ENCODE measurements at regions not wholly inside any gene's neighbourhood (a gene's known extent, or its start where the extent isn't known, plus 50 kb on each side); places are given as distances from the start of the nearest gene placed in this dataset.
"Not testable (repeated sequence)": the region's sequence is repeated elsewhere in the genome, so short reads cannot be mapped to it uniquely, and the experiment has no call there.

GRCh38 chr5:167426501-167426900 is 864.9 kb upstream of the WWC1 start:
- no peak overlapping the region for H3K4me2 ChIP-seq (ENCODE audit: unreplicated experiment)
- no peaks in the 10 kb centered on the region for H4K20me1 ChIP-seq (ENCODE audit: insufficient read depth)
- no peak overlapping the region for H3K27ac ChIP-seq
- H3K4me3 ChIP-seq: no peak overlapping the region
- no peak for TF ChIP-seq EZH2phosphoT487 (IDR thresholded peaks at IDR 0.05; ENCODE audit: insufficient read depth, low read depth)
- no peak for TF ChIP-seq EZH2 (IDR thresholded peaks at IDR 0.05; ENCODE audit: insufficient read depth, poor library complexity, severe bottlenecking)
- DNase-seq: no peak
- H3K27me3 ChIP-seq (replicated peaks; ENCODE audit: insufficient read depth): peaks cover 14% of the 10 kb centered on the region
- H3K36me3 ChIP-seq (ENCODE audit: low read depth): no peaks in the 10 kb centered on the region
- no peaks in the 10 kb centered on the region for H3F3A ChIP-seq (ENCODE audit: insufficient read depth)
- H3K9ac ChIP-seq: no peak overlapping the region
- no peaks in the 10 kb centered on the region for H3K4me1 ChIP-seq (ENCODE audit: insufficient read depth)
- no peak overlapping the region for H2AFZ ChIP-seq
- no peaks in the 10 kb centered on the region for H3K9me2 ChIP-seq (ENCODE audit: insufficient read depth)
- in situ Hi-C loops (cut with MboI): no loop called here
- no peaks in the 10 kb centered on the region for H3K79me2 ChIP-seq (ENCODE audit: insufficient read depth)
- 17 to 27% methylated on average over 3 of the region's 3 CpGs for WGBS, 2 experiments (ENCODE audit: low coverage in 1 of 2, low lambda C conversion rate in 2 of 2, missing lambda C conversion rate in 2 of 2)
- no peaks in the 10 kb centered on the region for H3K9me3 ChIP-seq (ENCODE audit: low read depth)

GRCh38 chr5:167427641-167428040 is 863.8 kb upstream of the WWC1 start:
- DNase-seq; H3K27ac ChIP-seq; H3K4me3 ChIP-seq; in situ Hi-C loops (cut with MboI); H2AFZ ChIP-seq; H4K20me1 ChIP-seq (ENCODE audit: insufficient read depth); H3K9me3 ChIP-seq (ENCODE audit: low read depth); H3K4me2 ChIP-seq (ENCODE audit: unreplicated experiment); H3K79me2 ChIP-seq (ENCODE audit: insufficient read depth); H3K9me2 ChIP-seq (ENCODE audit: insufficient read depth); H3K36me3 ChIP-seq (ENCODE audit: low read depth); H3F3A ChIP-seq (ENCODE audit: insufficient read depth); H3K4me1 ChIP-seq (ENCODE audit: insufficient read depth); H3K9ac ChIP-seq: not testable (repeated sequence)
- 54 to 93% methylated on average over 5 to 10 of the region's 10 CpGs for WGBS, 2 experiments (ENCODE audit: low coverage in 1 of 2, low lambda C conversion rate in 2 of 2, missing lambda C conversion rate in 2 of 2)
- peaks cover 19% of the 10 kb centered on the region for H3K27me3 ChIP-seq (replicated peaks; ENCODE audit: insufficient read depth)

DNA sequence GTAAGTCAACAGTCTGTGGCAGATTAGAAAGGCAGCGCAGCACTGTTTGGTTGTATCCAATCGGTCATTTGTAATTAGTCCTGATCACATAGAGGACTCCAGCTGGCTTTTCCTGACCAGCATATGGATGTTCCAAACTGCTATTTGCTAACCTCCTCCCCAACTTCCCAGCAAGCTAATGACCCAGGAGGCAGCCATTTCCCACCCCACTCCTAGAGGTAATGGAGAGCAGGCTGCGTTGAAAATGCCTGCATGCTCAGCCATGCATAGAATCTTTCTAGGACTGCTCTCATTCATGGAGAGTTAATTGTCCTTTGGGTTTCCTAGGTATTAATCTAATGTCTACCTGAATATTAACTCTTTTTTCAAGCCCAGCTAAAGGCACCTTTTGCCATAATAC is 850.6 kb upstream of the WWC1 start:
- Histone ChIP-seq H3K4me1 (ENCODE audit: insufficient read depth) (no peaks in the 10 kb centered on the region), H3K9ac (no peak overlapping the region), H3K4me2 (ENCODE audit: unreplicated experiment) (no peak overlapping the region), H3K9me3 (ENCODE audit: low read depth) (no peaks in the 10 kb centered on the region), H3K27ac (no peak overlapping the region), H3F3A (ENCODE audit: insufficient read depth) (no peaks in the 10 kb centered on the region), H3K27me3 (replicated peaks; ENCODE audit: insufficient read depth) (0 out of 2 replicates have a peak, but pooled peaks cover 3% of the 10 kb centered on the region), H3K36me3 (ENCODE audit: low read depth) (no peaks in the 10 kb centered on the region), H2AFZ (no peak overlapping the region), H3K9me2 (ENCODE audit: insufficient read depth) (no peaks in the 10 kb centered on the region), H3K79me2 (ENCODE audit: insufficient read depth) (no peaks in the 10 kb centered on the region), H4K20me1 (ENCODE audit: insufficient read depth) (no peaks in the 10 kb centered on the region), H3K4me3 (no peak overlapping the region)
- DNase-seq: no peak
- 7 to 15% methylated on average over 3 of the region's 3 CpGs for WGBS, 2 experiments (ENCODE audit: low coverage in 1 of 2, low lambda C conversion rate in 2 of 2, missing lambda C conversion rate in 2 of 2)
- no peak for TF ChIP-seq EZH2 (IDR thresholded peaks at IDR 0.05; ENCODE audit: insufficient read depth, poor library complexity, severe bottlenecking)
- no peak for TF ChIP-seq EZH2phosphoT487 (IDR thresholded peaks at IDR 0.05; ENCODE audit: insufficient read depth, low read depth)
- in situ Hi-C loops (cut with MboI): no loop called here

DNA sequence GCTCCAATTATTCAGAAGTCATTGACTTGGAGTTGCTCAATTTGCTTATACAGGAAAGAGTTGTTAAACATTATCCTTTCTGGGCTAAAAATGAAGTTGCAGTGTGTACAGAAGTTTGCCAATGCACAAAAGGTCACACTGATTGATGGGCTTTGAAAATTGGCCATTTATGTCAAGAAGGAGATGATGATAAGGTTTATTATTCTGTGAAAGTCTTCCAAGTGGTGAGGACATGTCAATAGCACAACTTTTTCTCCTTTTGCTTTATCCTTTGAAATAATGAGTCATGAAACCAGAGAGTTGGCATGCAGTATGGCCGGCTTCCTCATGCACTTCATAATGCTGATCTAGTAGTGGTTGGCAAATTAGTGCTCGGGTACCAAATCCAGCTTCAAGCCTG is 848.5 kb upstream of the WWC1 start:
- TF ChIP-seq EZH2phosphoT487 (IDR thresholded peaks at IDR 0.05; ENCODE audit: insufficient read depth, low read depth): no peak
- TF ChIP-seq EZH2 (IDR thresholded peaks at IDR 0.05; ENCODE audit: insufficient read depth, poor library complexity, severe bottlenecking): no peak
- no peaks in the 10 kb centered on the region for H3K79me2 ChIP-seq (ENCODE audit: insufficient read depth)
- H3K27me3 ChIP-seq (replicated peaks; ENCODE audit: insufficient read depth): peaks cover 8% of the 10 kb centered on the region; the same call in 1 of the 2 replicates
- H3K4me3 ChIP-seq: no peak overlapping the region
- WGBS, 2 experiments (ENCODE audit: low coverage in 1 of 2, low lambda C conversion rate in 2 of 2, missing lambda C conversion rate in 2 of 2): 30 to 34% methylated on average over 2 of the region's 2 CpGs
- no peaks in the 10 kb centered on the region for H4K20me1 ChIP-seq (ENCODE audit: insufficient read depth)
- no peak overlapping the region for H3K4me2 ChIP-seq (ENCODE audit: unreplicated experiment)
- no peaks in the 10 kb centered on the region for H3F3A ChIP-seq (ENCODE audit: insufficient read depth)
- DNase-seq: peak; percentile 20
- no peaks in the 10 kb centered on the region for H3K9me2 ChIP-seq (ENCODE audit: insufficient read depth)
- H3K9ac ChIP-seq: no peak overlapping the region
- no peaks in the 10 kb centered on the region for H3K4me1 ChIP-seq (ENCODE audit: insufficient read depth)
- H3K27ac ChIP-seq: no peak overlapping the region
- no peaks in the 10 kb centered on the region for H3K36me3 ChIP-seq (ENCODE audit: low read depth)
- in situ Hi-C loops (cut with MboI): no loop called here
- H2AFZ ChIP-seq: no peak overlapping the region
- H3K9me3 ChIP-seq (ENCODE audit: low read depth): no peaks in the 10 kb centered on the region
